Muscle layer of duodenum (tissue), 2 donors: ENCODE measurements at regions not wholly inside any gene's neighbourhood (a gene's known extent, or its start where the extent isn't known, plus 50 kb on each side); places are given as distances from the start of the nearest gene placed in this dataset.

Experiments used
- H3K27ac ChIP-seq: one replicate; pipeline ENCODE4 v1.7.0; 2013; ENCODE audit warnings: mild to moderate bottlenecking, low read length
- H3K27me3 ChIP-seq: one replicate; pipeline ENCODE4 v1.7.0; 2013; ENCODE audit warnings: low read depth, mild to moderate bottlenecking, control low read depth, low read length
- H3K36me3 ChIP-seq, 2 donors: one replicate each; pipeline ENCODE4 v1.7.0; 2013; ENCODE audit warnings: low read length in 2 of 2, control low read depth in 1 of 2, mild to moderate bottlenecking in 1 of 2; ENCODE audit not compliant: insufficient read depth in 2 of 2, control insufficient read depth in 1 of 2
- H3K4me1 ChIP-seq, 2 donors: one replicate each; pipeline ENCODE4 v1.7.0; 2013; ENCODE audit warnings: low read length in 2 of 2, mild to moderate bottlenecking in 2 of 2, control low read depth in 1 of 2, moderate library complexity in 1 of 2; ENCODE audit not compliant: insufficient read depth in 2 of 2, control insufficient read depth in 1 of 2
- H3K4me3 ChIP-seq, 2 donors: one replicate each; pipeline ENCODE4 v1.7.0; 2013; ENCODE audit warnings: low read length in 2 of 2, low read depth in 1 of 2, mild to moderate bottlenecking in 1 of 2
- H3K9me3 ChIP-seq, 2 donors: one replicate each; pipeline ENCODE4 v1.7.0; 2013; ENCODE audit warnings: low read length in 2 of 2, control low read depth in 1 of 2, mild to moderate bottlenecking in 1 of 2; ENCODE audit not compliant: control insufficient read depth in 1 of 2
- donor health status: healthy.

- Histone ChIP-seq H3K27ac (no peak overlapping the region), H3K36me3 (no peaks in the 10 kb centered on the region), H3K4me1 (no peaks in the 10 kb centered on the region), H3K27me3 (no peaks in the 10 kb centered on the region), H3K9me3 (no peaks in the 10 kb centered on the region), H3K4me3 (no peak overlapping the region)
Measured at GRCh38 chr9:84151640-84152039, 171.0 kb downstream of the RMI1 start.

DNA sequence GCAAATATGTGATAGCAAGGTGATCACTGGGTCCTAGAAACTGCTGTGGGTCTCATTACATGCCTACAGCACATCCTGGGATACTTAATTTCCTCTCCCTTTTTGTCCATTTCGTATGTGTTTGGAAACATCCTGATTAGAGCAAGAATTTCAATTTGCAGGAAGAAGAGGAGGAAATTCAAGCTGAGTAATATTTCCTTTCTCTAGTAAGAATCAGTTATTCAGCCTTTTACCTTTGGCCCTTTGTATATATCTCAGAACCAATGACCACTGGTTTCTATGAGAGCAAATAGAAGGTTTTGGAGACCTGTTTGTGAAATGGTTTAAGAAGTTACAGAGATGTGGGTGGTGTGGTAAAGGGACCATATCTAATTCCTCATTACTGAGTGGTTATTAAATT lies 171.6 kb downstream of the RMI1 start:
- Histone ChIP-seq H3K4me1 (no peaks in the 10 kb centered on the region), H3K27ac (no peak overlapping the region), H3K36me3 (no peaks in the 10 kb centered on the region), H3K4me3 (no peak overlapping the region), H3K9me3 (no peaks in the 10 kb centered on the region), H3K27me3 (no peaks in the 10 kb centered on the region)

DNA sequence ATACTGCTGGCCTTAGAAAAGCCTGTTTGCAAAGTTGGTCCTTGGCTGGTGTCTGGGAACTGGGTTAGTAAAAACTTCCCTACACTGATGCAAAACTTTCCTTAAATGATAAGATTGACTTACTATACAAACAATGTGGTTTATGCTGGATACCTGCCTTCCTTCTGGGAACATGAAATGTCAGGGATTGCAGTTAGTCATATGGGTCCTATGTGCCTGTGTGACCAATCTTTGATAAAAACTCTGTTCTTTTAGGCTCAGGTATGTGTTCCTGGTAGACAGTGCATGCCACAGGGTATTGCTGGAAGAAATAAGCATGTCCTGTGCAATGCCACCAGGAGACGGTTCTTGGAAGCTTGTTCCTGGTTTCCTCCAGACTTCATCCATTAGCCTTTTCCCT lies 173.3 kb downstream of the RMI1 start:
- no peak overlapping the region for H3K27ac ChIP-seq
- no peaks in the 10 kb centered on the region for H3K36me3 ChIP-seq
- no peak overlapping the region for H3K4me3 ChIP-seq

GRCh38 chr9:84154320-84154719 lies 173.7 kb downstream of the RMI1 start:
- H3K36me3 ChIP-seq: no peaks in the 10 kb centered on the region
- H3K27ac ChIP-seq: no peak overlapping the region
- H3K4me3 ChIP-seq: no peak overlapping the region
- H3K27me3 ChIP-seq: no peaks in the 10 kb centered on the region
- no peaks in the 10 kb centered on the region for H3K9me3 ChIP-seq
- H3K4me1 ChIP-seq: no peaks in the 10 kb centered on the region

More for the DNA sequence above, 173.3 kb downstream of the RMI1 start:
- H3K4me1 ChIP-seq: no peaks in the 10 kb centered on the region
- no peaks in the 10 kb centered on the region for H3K27me3 ChIP-seq
- no peaks in the 10 kb centered on the region for H3K9me3 ChIP-seq

DNA sequence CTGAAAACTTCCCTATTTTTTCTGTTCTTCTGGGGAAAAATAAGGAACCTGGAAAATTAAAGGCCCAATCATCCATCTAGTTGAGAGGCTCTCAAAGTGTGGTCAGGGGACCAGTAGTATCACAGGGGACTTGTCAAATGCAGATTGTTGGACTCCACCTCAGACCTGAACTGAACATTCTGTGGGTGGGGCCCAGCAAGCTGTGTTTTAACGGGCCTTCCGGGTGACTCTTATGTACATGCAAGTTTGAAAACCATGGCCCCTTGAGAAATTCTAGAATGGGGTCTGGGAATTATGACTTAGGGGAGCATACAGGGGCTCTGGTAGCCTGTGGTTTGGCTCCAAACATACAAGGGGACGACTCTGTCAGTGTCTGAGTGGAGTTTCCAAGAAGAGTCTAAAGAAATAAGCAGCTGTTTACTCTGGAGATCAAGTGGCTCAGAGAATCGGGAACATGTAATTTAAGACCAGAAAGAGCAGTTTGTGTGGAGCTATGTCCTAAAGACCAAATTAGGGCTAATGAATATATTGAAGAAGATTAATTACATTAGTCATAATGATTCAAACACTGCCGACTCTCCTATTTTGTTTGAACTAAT lies 177.4 kb downstream of the SLC28A3 start:
- Histone ChIP-seq H3K27me3 (no peaks in the 10 kb centered on the region), H3K36me3 (no peaks in the 10 kb centered on the region), H3K4me1 (no peaks in the 10 kb centered on the region), H3K9me3 (no peaks in the 10 kb centered on the region), H3K4me3 (no peak overlapping the region), H3K27ac (no peak overlapping the region)

DNA sequence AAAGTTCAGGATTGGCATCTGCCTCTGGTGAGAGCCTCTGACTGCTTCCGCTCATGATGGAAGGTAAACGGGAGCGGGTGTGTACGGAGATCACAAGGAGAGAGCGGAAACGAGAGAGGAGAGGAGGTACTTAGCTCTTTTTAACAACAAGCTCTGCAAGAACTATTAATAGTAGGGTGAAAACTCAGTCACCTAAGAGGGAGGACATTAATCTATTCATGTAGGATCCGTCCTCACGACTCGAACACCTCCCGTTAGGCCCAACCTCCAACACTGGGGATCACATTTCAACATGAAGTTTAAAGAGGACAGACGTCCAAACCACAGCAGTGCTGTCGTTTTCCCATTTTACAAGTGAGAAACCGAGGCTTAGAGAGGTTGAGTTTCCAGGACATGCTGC lies 173.7 kb downstream of the SLC28A3 start:
- no peaks in the 10 kb centered on the region for H3K27me3 ChIP-seq
- H3K4me3 ChIP-seq: no peak overlapping the region
- no peaks in the 10 kb centered on the region for H3K36me3 ChIP-seq
- H3K9me3 ChIP-seq: no peaks in the 10 kb centered on the region
- no peak overlapping the region for H3K27ac ChIP-seq
- H3K4me1 ChIP-seq: no peaks in the 10 kb centered on the region

DNA sequence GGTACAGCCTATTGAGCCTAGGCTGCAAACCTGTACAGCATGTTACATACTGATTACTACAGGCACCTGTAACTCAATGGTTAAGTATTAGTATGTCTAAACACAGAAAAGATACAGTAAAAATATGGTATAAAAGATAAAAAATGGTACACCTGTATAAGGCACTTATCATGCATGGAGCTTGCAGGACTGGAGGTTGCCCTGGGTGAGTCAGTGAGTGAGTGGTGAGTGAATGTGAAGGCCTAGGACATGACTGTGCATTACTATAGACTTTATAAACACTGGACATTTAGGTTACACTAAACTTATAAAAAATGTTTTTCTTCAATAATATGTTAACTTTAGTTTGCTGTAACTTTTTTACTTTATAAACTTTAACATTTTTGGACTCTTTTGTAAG lies 171.3 kb downstream of the SLC28A3 start:
- H3K36me3 ChIP-seq: no peaks in the 10 kb centered on the region
- H3K4me3 ChIP-seq: no peak overlapping the region
- H3K4me1 ChIP-seq: no peaks in the 10 kb centered on the region
- no peaks in the 10 kb centered on the region for H3K27me3 ChIP-seq
- no peak overlapping the region for H3K27ac ChIP-seq
- H3K9me3 ChIP-seq: no peaks in the 10 kb centered on the region

- Histone ChIP-seq H3K9me3 (no peaks in the 10 kb centered on the region), H3K27ac (no peak overlapping the region), H3K27me3 (no peaks in the 10 kb centered on the region), H3K4me1 (no peaks in the 10 kb centered on the region), H3K36me3 (no peaks in the 10 kb centered on the region), H3K4me3 (no peak overlapping the region)
Measured at GRCh38 chr9:84170521-84171141, 169.9 kb downstream of the SLC28A3 start.

DNA sequence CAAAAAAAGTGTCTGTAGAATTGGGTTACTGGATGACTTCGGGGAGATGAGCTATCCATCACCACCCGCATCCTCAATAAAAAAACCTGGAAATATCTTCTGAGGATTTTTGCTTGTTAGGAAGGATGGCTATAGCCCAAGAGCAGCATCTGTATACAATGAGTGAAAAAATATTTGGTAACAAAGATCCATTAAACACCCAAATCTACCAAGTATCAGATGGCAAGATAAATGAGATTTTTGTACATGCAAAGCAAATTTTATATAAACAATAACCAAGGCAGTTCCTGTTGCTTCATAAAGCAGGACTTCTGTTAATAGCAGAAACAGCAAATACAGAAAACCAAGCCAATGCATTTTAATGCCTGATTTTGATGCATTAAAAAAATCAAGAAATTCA lies 166.6 kb downstream of the SLC28A3 start:
- Histone ChIP-seq H3K4me1 (no peaks in the 10 kb centered on the region), H3K27ac (no peak overlapping the region), H3K27me3 (no peaks in the 10 kb centered on the region), H3K9me3 (no peaks in the 10 kb centered on the region), H3K4me3 (no peak overlapping the region), H3K36me3 (no peaks in the 10 kb centered on the region)

GRCh38 chr9:84174486-84174885 lies 166.1 kb downstream of the SLC28A3 start:
- Histone ChIP-seq H3K36me3 (no peaks in the 10 kb centered on the region), H3K27ac (no peak overlapping the region), H3K9me3 (no peaks in the 10 kb centered on the region), H3K4me1 (no peaks in the 10 kb centered on the region), H3K4me3 (no peak overlapping the region), H3K27me3 (no peaks in the 10 kb centered on the region)

GRCh38 chr9:84177407-84177806 lies 163.2 kb downstream of the SLC28A3 start:
- no peaks in the 10 kb centered on the region for H3K9me3 ChIP-seq
- peaks cover 0 to 11% of the 10 kb centered on the region in 2 donors for H3K4me1 ChIP-seq
- no peak overlapping the region for H3K4me3 ChIP-seq
- no peaks in the 10 kb centered on the region for H3K27me3 ChIP-seq
- H3K27ac ChIP-seq: no peak overlapping the region
- no peaks in the 10 kb centered on the region for H3K36me3 ChIP-seq

DNA sequence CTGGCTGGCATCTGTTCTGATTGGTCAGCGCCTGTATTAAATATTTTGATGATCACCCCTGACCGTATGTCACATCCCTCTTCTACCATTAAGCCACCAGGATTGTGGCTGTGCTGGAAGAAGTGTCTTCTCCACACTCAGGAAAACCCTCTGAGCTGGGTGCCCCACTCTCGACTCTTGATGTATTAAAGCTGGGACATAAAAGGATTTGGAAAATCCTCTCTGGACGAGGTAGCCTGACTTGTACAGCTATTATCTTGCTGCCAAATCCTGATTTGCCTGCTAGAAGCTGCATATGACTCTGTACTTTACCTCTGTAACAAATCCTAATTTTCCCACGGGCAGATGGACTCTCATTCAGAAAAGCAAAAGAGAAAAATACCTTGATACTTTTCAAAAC lies 161.0 kb downstream of the SLC28A3 start:
- H3K4me1 ChIP-seq: peaks cover 0 to 11% of the 10 kb centered on the region in 2 donors
- no peaks in the 10 kb centered on the region for H3K27me3 ChIP-seq
- H3K36me3 ChIP-seq: no peaks in the 10 kb centered on the region
- no peaks in the 10 kb centered on the region for H3K9me3 ChIP-seq
- no peak overlapping the region for H3K27ac ChIP-seq
- H3K4me3 ChIP-seq: no peak overlapping the region
